Type B pancreatic cell (in vitro differentiated cells): ENCODE measurements at regions not wholly inside any gene's neighbourhood (a gene's known extent, or its start where the extent isn't known, plus 50 kb on each side); places are given as distances from the start of the nearest gene placed in this dataset.
"Not testable (repeated sequence)": the region's sequence is repeated elsewhere in the genome, so short reads cannot be mapped to it uniquely, and the experiment has no call there.

Experiments
- DNase-seq: peaks from one replicate; pipeline ENCODE4 v3.0.0; 2021; ENCODE audit warnings: mixed read lengths; ENCODE audit not compliant: unreplicated experiment; ENCODE audit errors: extremely low spot score
- H3K27ac Mint-ChIP-seq: 2 replicates; pipeline ENCODE4 v1.8.0; 2021; ENCODE audit warnings: mild to moderate bottlenecking, mixed read lengths
- H3K27me3 Mint-ChIP-seq: 2 replicates; pipeline ENCODE4 v1.8.0; 2021; ENCODE audit warnings: mixed read lengths
- H3K36me3 Mint-ChIP-seq: 2 replicates; pipeline ENCODE4 v1.8.0; 2021; ENCODE audit warnings: mixed read lengths
- H3K4me1 Mint-ChIP-seq: one replicate; pipeline ENCODE4 v1.8.0; 2021; ENCODE audit warnings: mixed read lengths; ENCODE audit not compliant: unreplicated experiment
- H3K4me3 Mint-ChIP-seq: 2 replicates; pipeline ENCODE4 v1.8.0; 2021; ENCODE audit warnings: mild to moderate bottlenecking, mixed read lengths
- H3K9me3 Mint-ChIP-seq: 2 replicates; pipeline ENCODE4 v1.8.0; 2021; ENCODE audit warnings: mixed read lengths
- CTCF ChIP-seq: fragments of 200-600 bp; sonication (generic); conservative IDR thresholded peaks from 2 replicates; pipeline ENCODE4 v1.5.0; 2021; ENCODE audit warnings: antibody characterized with exemption, mild to moderate bottlenecking

GRCh38 chr13:65310663-65311328 lies 1919.3 kb downstream of the PCDH9 start:
- no peaks in the 10 kb centered on the region for H3K27me3 Mint-ChIP-seq
- TF ChIP-seq CTCF, result no peak
- H3K27ac Mint-ChIP-seq, result no peak overlapping the region
- no peaks in the 10 kb centered on the region for H3K36me3 Mint-ChIP-seq
- no peak for DNase-seq
- no peak overlapping the region for H3K4me3 Mint-ChIP-seq
- H3K9me3 Mint-ChIP-seq, result no peaks in the 10 kb centered on the region
- H3K4me1 Mint-ChIP-seq, result no peaks in the 10 kb centered on the region

GRCh38 chr13:65309906-65310305 lies 1920.2 kb downstream of the PCDH9 start:
- Mint-ChIP-seq H3K27me3 (no peaks in the 10 kb centered on the region), H3K9me3 (no peaks in the 10 kb centered on the region), H3K4me3 (no peak overlapping the region), H3K36me3 (no peaks in the 10 kb centered on the region), H3K4me1 (no peaks in the 10 kb centered on the region), H3K27ac (no peak overlapping the region)
- no peak for DNase-seq
- TF ChIP-seq CTCF, result no peak

- H3K27me3 Mint-ChIP-seq, H3K4me1 Mint-ChIP-seq, DNase-seq, H3K27ac Mint-ChIP-seq, H3K9me3 Mint-ChIP-seq, H3K4me3 Mint-ChIP-seq, H3K36me3 Mint-ChIP-seq: not testable (repeated sequence)
Observed at GRCh38 chr13:65308729-65309128, 1921.4 kb downstream of the PCDH9 start.

- Mint-ChIP-seq H3K27me3 (no peaks in the 10 kb centered on the region), H3K36me3 (no peaks in the 10 kb centered on the region), H3K27ac (no peak overlapping the region), H3K4me3 (no peak overlapping the region), H3K9me3 (no peaks in the 10 kb centered on the region), H3K4me1 (no peaks in the 10 kb centered on the region)
- DNase-seq, result no peak
- TF ChIP-seq CTCF, result no peak
Observed at GRCh38 chr13:65307056-65307455, 1923.1 kb downstream of the PCDH9 start.

- Mint-ChIP-seq H3K4me3 (no peak overlapping the region), H3K27ac (no peak overlapping the region), H3K27me3 (no peaks in the 10 kb centered on the region), H3K9me3 (no peaks in the 10 kb centered on the region), H3K4me1 (no peaks in the 10 kb centered on the region), H3K36me3 (no peaks in the 10 kb centered on the region)
- DNase-seq, result no peak
- TF ChIP-seq CTCF, result no peak
Observed at GRCh38 chr13:65302691-65303090, 1927.4 kb downstream of the PCDH9 start.

- no peaks in the 10 kb centered on the region for H3K9me3 Mint-ChIP-seq
- H3K27me3 Mint-ChIP-seq, result no peaks in the 10 kb centered on the region
- no peak for TF ChIP-seq CTCF
- no peaks in the 10 kb centered on the region for H3K36me3 Mint-ChIP-seq
- H3K27ac Mint-ChIP-seq, result no peak overlapping the region
- no peak for DNase-seq
- no peaks in the 10 kb centered on the region for H3K4me1 Mint-ChIP-seq
- H3K4me3 Mint-ChIP-seq, result no peak overlapping the region
Observed at GRCh38 chr13:65301506-65301905, 1928.6 kb downstream of the PCDH9 start.
